Bronchial epithelial cell (primary cell): ENCODE measurements at regions not wholly inside any gene's neighbourhood (a gene's known extent, or its start where the extent isn't known, plus 50 kb on each side); places are given as distances from the start of the nearest gene placed in this dataset.

ENCODE experiments used
- DNase-seq: peaks from one replicate; pipeline ENCODE4 v3.0.0-alpha.2; 2010; ENCODE audit warnings: low read depth
- FAIRE-seq: peaks from 2 replicates; lab custom pipeline; 2011; peaks lifted over from hg19 to GRCh38; lab: Jason Lieb, UNC
- H3K27me3 ChIP-seq: 2 replicates; pipeline ENCODE4 v1.5.1; 2011; ENCODE audit warnings: low read length; ENCODE audit not compliant: control insufficient read depth, insufficient read depth
- H3K36me3 ChIP-seq: 2 replicates; pipeline ENCODE4 v1.5.1; 2011; ENCODE audit warnings: low read length; ENCODE audit not compliant: control insufficient read depth, insufficient read depth
- H3K4me3 ChIP-seq: 2 replicates; pipeline ENCODE4 v1.5.1; 2011; ENCODE audit warnings: mild to moderate bottlenecking, low read depth, low read length, control low read depth
- CTCF ChIP-seq: IDR thresholded peaks from 2 replicates; pipeline ENCODE4 v1.5.1; 2011; ENCODE audit warnings: mild to moderate bottlenecking, moderate library complexity, low read length, control low read depth, inconsistent platforms; ENCODE audit not compliant: insufficient read depth, severe bottlenecking

GRCh38 chrX:43140582-43140981 is 362.6 kb upstream of the PPP1R2C start:
- no peak for FAIRE-seq
- DNase-seq, result peak; percentile 79
- H3K36me3 ChIP-seq, result no peaks in the 10 kb centered on the region

GRCh38 chrX:43141885-43142284 is 363.9 kb upstream of the PPP1R2C start:
- no peaks in the 10 kb centered on the region for H3K36me3 ChIP-seq
- H3K27me3 ChIP-seq, result no peaks in the 10 kb centered on the region
- TF ChIP-seq CTCF, result no peak
- no peak for DNase-seq
- no peak for FAIRE-seq
- no peak overlapping the region for H3K4me3 ChIP-seq

More at GRCh38 chrX:43140582-43140981, 362.6 kb upstream of the PPP1R2C start:
- TF ChIP-seq CTCF, result no peak
- H3K4me3 ChIP-seq, result no peak overlapping the region
- no peaks in the 10 kb centered on the region for H3K27me3 ChIP-seq

GRCh38 chrX:43148305-43148704 is 370.3 kb upstream of the PPP1R2C start:
- Histone ChIP-seq H3K4me3 (no peak overlapping the region), H3K36me3 (no peaks in the 10 kb centered on the region), H3K27me3 (no peaks in the 10 kb centered on the region)
- FAIRE-seq (no peak), DNase-seq (no peak)
- no peak for TF ChIP-seq CTCF

- TF ChIP-seq CTCF, result no peak
- no peaks in the 10 kb centered on the region for H3K36me3 ChIP-seq
- no peaks in the 10 kb centered on the region for H3K27me3 ChIP-seq
- DNase-seq (no peak), FAIRE-seq (no peak)
- H3K4me3 ChIP-seq, result no peak overlapping the region
These were observed 387.5 kb upstream of the PPP1R2C start for GRCh38 chrX:43165343-43165920.

GRCh38 chrX:43166874-43167273 is 388.9 kb upstream of the PPP1R2C start:
- Histone ChIP-seq H3K27me3 (no peaks in the 10 kb centered on the region), H3K4me3 (no peak overlapping the region), H3K36me3 (no peaks in the 10 kb centered on the region)
- no peak for TF ChIP-seq CTCF
- peak; percentile 76 for DNase-seq
- FAIRE-seq, result no peak

GRCh38 chrX:43175434-43175833 is 397.5 kb upstream of the PPP1R2C start:
- FAIRE-seq (no peak), DNase-seq (peak; percentile 11)
- no peak for TF ChIP-seq CTCF
- Histone ChIP-seq H3K27me3 (no peaks in the 10 kb centered on the region), H3K36me3 (no peaks in the 10 kb centered on the region), H3K4me3 (no peak overlapping the region)
